GM12878 (cell line): ENCODE measurements at regions not wholly inside any gene's neighbourhood (a gene's known extent, or its start where the extent isn't known, plus 50 kb on each side); places are given as distances from the start of the nearest gene placed in this dataset.

Source experiments
- ATAC-seq: fragments of 200-7000 bp; cut with Tn5 transposase; 3 replicates; pipeline ENCODE4 v1.9.1; 2020; ENCODE audit warnings: mild to moderate bottlenecking, moderate library complexity
- BruUV-seq: library from RNA; stranded (reverse); fragments of 400-500 nt; replicated peaks from 2 replicates; lab custom pipeline; 2021; lab: Mats Ljungman, UMichigan
- CTCF ChIA-PET: fragments of 300-600 bp; sonication (Branson Sonifier 250); formaldehyde crosslinking; extraction: SDS; loops from one replicate; lab custom pipeline; 2021; ENCODE audit warnings: inconsistent platforms; lab: Yijun Ruan, JAX
- POLR2A ChIA-PET: fragments of 350-600 bp; formaldehyde crosslinking; extraction: SDS; loops from one replicate; lab custom pipeline; 2021; ENCODE audit warnings: inconsistent platforms; lab: Charles Lee
- RAD21 ChIA-PET: fragments of 300-600 bp; sonication (Branson Sonifier 250); formaldehyde crosslinking; loops from one replicate; lab custom pipeline; 2023; ENCODE audit warnings: antibody characterized with exemption; ENCODE audit not compliant: unreplicated experiment; lab: Charles Lee
- SMC1A ChIA-PET: fragments of 300-600 bp; sonication (Branson Sonifier 250); formaldehyde crosslinking; loops from one replicate; lab custom pipeline; 2023; ENCODE audit not compliant: unreplicated experiment, uncharacterized antibody; lab: Charles Lee
- DNase-seq: peaks from one replicate; pipeline ENCODE4 v3.0.0-alpha.2; 2011; ENCODE audit warnings: low read depth, low spot score
- FAIRE-seq: peaks from 3 replicates; lab custom pipeline; 2011; peaks lifted over from hg19 to GRCh38; lab: Jason Lieb, UNC
- H2AFZ ChIP-seq: 2 replicates; pipeline ENCODE4 v1.6.0; 2011; ENCODE audit warnings: low read depth, low read length, control low read depth; ENCODE audit not compliant: control insufficient read depth
- H3K27ac ChIP-seq: 2 replicates; pipeline ENCODE4 v1.5.1; 2011; ENCODE audit warnings: control low read depth; ENCODE audit not compliant: control insufficient read depth, insufficient read depth
- H3K27me3 ChIP-seq, 2 experiments: replicated peaks in 1 of 2; 2 replicates each; pipeline versions ENCODE4 v1.6.0 to v1.6.1; 2011; ENCODE audit warnings: low read length in 1 of 2; ENCODE audit not compliant: control insufficient read depth in 2 of 2, insufficient read depth in 2 of 2
- H3K36me3 ChIP-seq, 2 experiments: 2 replicates each; pipeline ENCODE4 v1.5.1; 2011; ENCODE audit warnings: low read length in 1 of 2; ENCODE audit not compliant: control insufficient read depth in 2 of 2, insufficient read depth in 2 of 2
- H3K4me1 ChIP-seq: 2 replicates; pipeline ENCODE4 v1.6.1; 2011; ENCODE audit warnings: mild to moderate bottlenecking, low read length, moderate library complexity, mixed read lengths; ENCODE audit not compliant: control insufficient read depth, insufficient read depth
- H3K4me2 ChIP-seq: 2 replicates; pipeline ENCODE4 v1.6.0; 2011; ENCODE audit warnings: control low read depth; ENCODE audit not compliant: control insufficient read depth, insufficient read depth
- H3K4me3 ChIP-seq: fragments of 200-600 bp; sonication (generic); 2 replicates; pipeline ENCODE4 v1.5.1; 2016
- H3K79me2 ChIP-seq: 2 replicates; pipeline ENCODE4 v1.6.0; 2011; ENCODE audit warnings: low read length; ENCODE audit not compliant: control insufficient read depth, insufficient read depth
- H3K9ac ChIP-seq: 2 replicates; pipeline ENCODE4 v1.8.0; 2011; ENCODE audit warnings: low read length, control low read depth, mixed read lengths; ENCODE audit not compliant: control insufficient read depth, insufficient read depth
- H3K9me3 ChIP-seq: replicated peaks from 3 replicates; pipeline ENCODE4 v1.5.1; 2011; ENCODE audit warnings: mild to moderate bottlenecking, low read length; ENCODE audit not compliant: control insufficient read depth, insufficient read depth
- H4K20me1 ChIP-seq: 2 replicates; pipeline ENCODE4 v1.6.0; 2011; ENCODE audit not compliant: control insufficient read depth, insufficient read depth
- CREB1 ChIP-seq: IDR thresholded peaks from 2 replicates; pipeline ENCODE4 v1.6.1; 2012; ENCODE audit warnings: low read depth, mild to moderate bottlenecking, inconsistent platforms
- CTCF ChIP-seq, 3 experiments: IDR thresholded peaks in 2 of 3; conservative IDR thresholded peaks in 1 of 3; 2 replicates each; pipeline ENCODE4 v1.5.1; 2011; ENCODE audit warnings: low read depth in 3 of 3, low read length in 3 of 3, mild to moderate bottlenecking in 3 of 3, control low read depth in 2 of 3, moderate library complexity in 2 of 3, inconsistent platforms in 1 of 3, mixed read lengths in 1 of 3; ENCODE audit not compliant: control insufficient read depth in 2 of 3, insufficient read depth in 1 of 3; ENCODE audit errors: extremely low read depth in 1 of 3
- E2F4 ChIP-seq: IDR thresholded peaks from 2 replicates; pipeline ENCODE4 v1.6.1; 2012; ENCODE audit warnings: low read depth, low read length, improper control_type of control experiment
- ESRRA ChIP-seq: IDR thresholded peaks from 2 replicates; pipeline ENCODE4 v1.6.1; 2012; ENCODE audit warnings: mild to moderate bottlenecking, low read length, improper control_type of control experiment
- RAD51 ChIP-seq: fragments of 450-650 bp; IDR thresholded peaks from 2 replicates; pipeline ENCODE4 v1.6.1; 2016; ENCODE audit warnings: moderate library complexity, mild to moderate bottlenecking, inconsistent platforms
- WGBS: methylation state at CpG from one replicate; pipeline ENCODE4 v1.1.6; 2016; ENCODE audit warnings: low lambda C conversion rate; ENCODE audit not compliant: insufficient replicate concordance, insufficient coverage; ENCODE audit errors: missing lambda C conversion rate; 5-methylcytosine and 5-hydroxymethylcytosine counted together
- in situ Hi-C: fragments of 300-500 bp; cut with MboI; formaldehyde crosslinking; loops from 9 replicates; pipeline ENCODE4 v1.14.3; 2018; ENCODE audit warnings: mixed read lengths
- intact Hi-C: fragments of 100-400 bp; cut with micrococcal nuclease; formaldehyde crosslinking; loops from one replicate; pipeline ENCODE4 v1.14.2; 2022; ENCODE audit not compliant: unreplicated experiment

- H3K36me3 ChIP-seq: no peaks in the 10 kb centered on the region
- RAD21 ChIA-PET: no interaction called here
Observed at GRCh38 chr6:2429032-2429431, 183.6 kb upstream of the GMDS start.

More at GRCh38 chr6:2429032-2429431, 183.6 kb upstream of the GMDS start:
- Histone ChIP-seq H3K79me2 (no peaks in the 10 kb centered on the region), H3K4me3 (no peak overlapping the region), H3K4me2 (no peak overlapping the region), H4K20me1 (no peaks in the 10 kb centered on the region), H3K27ac (no peak overlapping the region), H3K27me3 (no peaks in the 10 kb centered on the region), H3K9me3 (no peaks in the 10 kb centered on the region), H3K9ac (no peak overlapping the region), H2AFZ (no peak overlapping the region), H3K4me1 (no peaks in the 10 kb centered on the region)
- DNase-seq (no peak), FAIRE-seq (no peak), ATAC-seq (no peak)
- CTCF ChIA-PET: no interaction called here
- in situ Hi-C loops (no loop called here), intact Hi-C loops (no loop called here)
- TF ChIP-seq RAD51: no peak
- TF ChIP-seq ESRRA: no peak
- no peak for TF ChIP-seq CTCF (IDR thresholded peaks at IDR 0.05 in 2 of 3, conservative IDR thresholded peaks at IDR 0.05 in 1 of 3; ENCODE audit: control insufficient read depth in 2 of 3, extremely low read depth in 1 of 3, insufficient read depth in 1 of 3, low read depth in 3 of 3, low read length in 3 of 3)
- no peak for TF ChIP-seq CREB1
- TF ChIP-seq E2F4: no peak
- no TSS peak for BruUV-seq
- SMC1A ChIA-PET: no interaction called here
- POLR2A ChIA-PET: no interaction called here
- 52% methylated on average over 1 of the region's 1 CpG for WGBS
